ENCODE measurements at regions not wholly inside any gene's neighbourhood (a gene's known extent, or its start where the extent isn't known, plus 50 kb on each side); places are given as distances from the start of the nearest gene placed in this dataset.

DNA sequence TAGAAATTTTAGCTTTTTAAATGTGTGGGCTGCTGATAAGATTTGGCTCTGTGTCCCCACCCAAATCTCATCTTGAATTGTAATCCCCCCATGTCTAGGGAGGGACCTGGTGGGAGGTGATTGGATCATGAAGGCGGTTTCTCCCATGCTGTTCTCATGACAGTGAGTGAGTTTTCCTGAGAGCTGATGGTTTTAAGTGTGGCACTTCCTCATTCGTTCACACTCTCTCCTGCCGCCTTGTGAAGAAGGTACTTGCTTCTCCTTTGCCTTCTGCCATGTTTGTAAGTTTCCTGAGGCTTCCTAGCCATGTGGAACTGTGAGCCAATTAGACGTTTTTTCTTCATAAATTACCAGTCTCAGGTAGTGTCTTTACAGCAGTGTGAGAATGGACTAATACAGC is 127.8 kb upstream of the MVB12B start:
- TF ChIP-seq, protein P1, sequence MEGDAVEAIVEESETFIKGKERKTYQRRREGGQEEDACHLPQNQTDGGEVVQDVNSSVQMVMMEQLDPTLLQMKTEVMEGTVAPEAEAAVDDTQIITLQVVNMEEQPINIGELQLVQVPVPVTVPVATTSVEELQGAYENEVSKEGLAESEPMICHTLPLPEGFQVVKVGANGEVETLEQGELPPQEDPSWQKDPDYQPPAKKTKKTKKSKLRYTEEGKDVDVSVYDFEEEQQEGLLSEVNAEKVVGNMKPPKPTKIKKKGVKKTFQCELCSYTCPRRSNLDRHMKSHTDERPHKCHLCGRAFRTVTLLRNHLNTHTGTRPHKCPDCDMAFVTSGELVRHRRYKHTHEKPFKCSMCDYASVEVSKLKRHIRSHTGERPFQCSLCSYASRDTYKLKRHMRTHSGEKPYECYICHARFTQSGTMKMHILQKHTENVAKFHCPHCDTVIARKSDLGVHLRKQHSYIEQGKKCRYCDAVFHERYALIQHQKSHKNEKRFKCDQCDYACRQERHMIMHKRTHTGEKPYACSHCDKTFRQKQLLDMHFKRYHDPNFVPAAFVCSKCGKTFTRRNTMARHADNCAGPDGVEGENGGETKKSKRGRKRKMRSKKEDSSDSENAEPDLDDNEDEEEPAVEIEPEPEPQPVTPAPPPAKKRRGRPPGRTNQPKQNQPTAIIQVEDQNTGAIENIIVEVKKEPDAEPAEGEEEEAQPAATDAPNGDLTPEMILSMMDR (IDR thresholded peaks at IDR 0.05; ENCODE audit: extremely low read depth in 1 of 2, insufficient read depth in 1 of 2, low read depth in 1 of 2, low read length in 2 of 2): no peak
- TF ChIP-seq EZH2 (IDR thresholded peaks at IDR 0.05; ENCODE audit: borderline replicate concordance, low read depth, low read length, severe bottlenecking) (no peak), POLR2AphosphoS5 (IDR thresholded peaks at IDR 0.05; ENCODE audit: insufficient read depth, low read depth, low read length) (no peak), POLR2A (IDR thresholded peaks at IDR 0.05; ENCODE audit: low read depth, low read length) (no peak)

All from endothelial cell of umbilical vein (primary cell).